IPS-18a (cell line): ENCODE measurements at regions not wholly inside any gene's neighbourhood (a gene's known extent, or its start where the extent isn't known, plus 50 kb on each side); places are given as distances from the start of the nearest gene placed in this dataset.

Experiments
- H3K27ac ChIP-seq: one replicate; pipeline ENCODE4 v1.5.1; 2013; ENCODE audit warnings: low read length
- H3K27me3 ChIP-seq: one replicate; pipeline ENCODE4 v1.6.1; 2013; ENCODE audit warnings: mild to moderate bottlenecking, low read length; ENCODE audit not compliant: control insufficient read depth, insufficient read depth
- H3K36me3 ChIP-seq: one replicate; pipeline ENCODE4 v1.6.1; 2013; ENCODE audit warnings: low read depth, low read length; ENCODE audit not compliant: control insufficient read depth
- H3K4me1 ChIP-seq: one replicate; pipeline ENCODE4 v1.6.1; 2013; ENCODE audit warnings: low read depth, low read length; ENCODE audit not compliant: control insufficient read depth
- H3K4me3 ChIP-seq: one replicate; pipeline ENCODE4 v1.5.1; 2013; ENCODE audit warnings: low read length
- H3K9ac ChIP-seq: one replicate; pipeline ENCODE4 v1.6.1; 2013; ENCODE audit warnings: mild to moderate bottlenecking, low read length, moderate library complexity
- H3K9me3 ChIP-seq: one replicate; pipeline ENCODE4 v1.6.1; 2013; ENCODE audit warnings: low read depth, low read length; ENCODE audit not compliant: control insufficient read depth

DNA sequence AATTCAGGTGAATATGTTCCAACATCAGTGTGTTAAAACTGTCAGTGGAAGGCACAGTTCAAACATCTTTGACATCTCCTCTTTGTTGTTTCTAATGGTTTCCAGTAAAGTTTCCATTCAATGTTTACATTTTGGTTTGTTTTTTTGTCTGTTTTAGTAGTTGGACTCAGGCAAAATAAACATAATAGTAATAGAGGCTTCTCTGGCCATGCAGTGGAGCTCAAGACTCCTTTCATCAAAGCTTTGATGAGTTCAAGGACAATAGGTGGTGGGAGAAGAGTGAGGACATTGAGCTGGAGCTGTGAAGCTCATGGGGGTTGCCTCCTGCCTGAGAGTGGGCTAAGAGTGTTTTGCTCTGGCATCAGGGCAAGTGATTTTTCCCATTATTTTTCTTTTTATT lies 1853.7 kb upstream of the CELF4 start:
- no peaks in the 10 kb centered on the region for H3K9me3 ChIP-seq
- no peak overlapping the region for H3K9ac ChIP-seq
- no peaks in the 10 kb centered on the region for H3K36me3 ChIP-seq
- no peaks in the 10 kb centered on the region for H3K4me1 ChIP-seq
- H3K27ac ChIP-seq, result no peak overlapping the region
- no peak overlapping the region for H3K4me3 ChIP-seq
- no peaks in the 10 kb centered on the region for H3K27me3 ChIP-seq

DNA sequence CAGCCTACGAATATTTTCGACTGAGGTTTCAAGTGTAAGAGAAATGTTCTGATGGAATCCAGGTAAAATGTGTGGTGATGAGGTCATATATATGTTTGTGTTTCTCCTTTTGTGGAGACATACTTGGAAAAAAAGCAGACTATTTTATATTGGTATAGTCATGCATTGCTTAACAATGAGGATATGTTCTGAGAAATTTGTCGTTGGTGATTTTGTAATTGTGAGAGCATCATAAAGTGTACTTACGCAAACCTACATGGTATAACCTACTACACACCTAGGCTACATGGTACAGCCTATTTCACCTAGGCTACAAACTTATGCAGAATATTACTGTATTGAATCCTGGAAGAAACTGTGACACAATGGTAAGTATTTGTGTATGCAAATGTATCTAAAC lies 1849.9 kb upstream of the CELF4 start:
- no peaks in the 10 kb centered on the region for H3K4me1 ChIP-seq
- no peaks in the 10 kb centered on the region for H3K27me3 ChIP-seq
- H3K9ac ChIP-seq, result no peak overlapping the region
- no peaks in the 10 kb centered on the region for H3K9me3 ChIP-seq
- H3K27ac ChIP-seq, result no peak overlapping the region
- no peak overlapping the region for H3K4me3 ChIP-seq
- no peaks in the 10 kb centered on the region for H3K36me3 ChIP-seq

- Histone ChIP-seq H3K27me3 (no peaks in the 10 kb centered on the region), H3K27ac (no peak overlapping the region), H3K36me3 (no peaks in the 10 kb centered on the region), H3K9ac (no peak overlapping the region), H3K4me3 (no peak overlapping the region), H3K4me1 (no peaks in the 10 kb centered on the region), H3K9me3 (no peaks in the 10 kb centered on the region)
Observed at GRCh38 chr18:39414009-39414700, 1848.6 kb upstream of the CELF4 start.

DNA sequence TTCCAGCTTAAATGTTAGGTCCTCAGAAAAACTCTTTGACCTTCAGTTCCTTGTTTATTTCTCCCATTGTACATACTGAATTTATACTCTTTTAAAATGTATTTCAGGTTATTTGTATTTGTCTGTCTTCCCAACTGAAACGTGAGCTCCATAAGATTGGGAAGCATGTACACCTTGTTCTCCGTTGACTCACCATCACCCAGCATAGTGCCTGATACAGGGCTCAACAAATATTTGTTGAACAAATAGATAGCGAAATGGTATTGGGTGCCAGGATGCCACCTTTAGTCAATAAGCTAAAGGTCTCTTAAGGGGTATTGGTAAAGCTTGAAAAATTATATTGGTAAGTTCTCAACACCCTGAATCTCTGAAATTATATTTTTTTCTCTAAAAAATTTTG lies 1841.3 kb upstream of the CELF4 start:
- Histone ChIP-seq H3K9ac (no peak overlapping the region), H3K4me3 (no peak overlapping the region), H3K27ac (no peak overlapping the region), H3K4me1 (no peaks in the 10 kb centered on the region), H3K9me3 (no peaks in the 10 kb centered on the region), H3K36me3 (no peaks in the 10 kb centered on the region), H3K27me3 (no peaks in the 10 kb centered on the region)

GRCh38 chr18:39403121-39403520 lies 1837.5 kb upstream of the CELF4 start:
- Histone ChIP-seq H3K4me1 (no peaks in the 10 kb centered on the region), H3K36me3 (no peaks in the 10 kb centered on the region), H3K9ac (no peak overlapping the region), H3K27me3 (no peaks in the 10 kb centered on the region), H3K27ac (no peak overlapping the region), H3K9me3 (no peaks in the 10 kb centered on the region), H3K4me3 (no peak overlapping the region)

DNA sequence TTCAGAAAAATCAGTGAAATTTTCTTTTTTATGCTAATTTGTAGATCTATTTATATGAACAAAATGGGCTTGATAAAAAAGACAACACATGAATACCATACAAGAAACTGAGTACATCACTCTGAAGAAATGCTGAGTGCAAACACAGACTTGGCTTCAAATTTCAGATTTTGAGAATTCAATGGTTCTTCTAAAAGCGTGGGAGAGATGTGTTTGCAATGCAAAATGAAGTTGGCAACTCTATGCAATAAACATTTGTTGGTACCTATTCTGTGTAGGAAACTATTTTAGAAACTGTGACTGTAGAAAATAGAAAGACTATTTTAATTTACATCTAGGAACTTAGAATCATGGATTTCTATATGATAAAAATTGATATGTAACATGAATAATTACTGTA lies 1834.1 kb upstream of the CELF4 start:
- Histone ChIP-seq H3K36me3 (no peaks in the 10 kb centered on the region), H3K27ac (no peak overlapping the region), H3K4me1 (no peaks in the 10 kb centered on the region), H3K4me3 (no peak overlapping the region), H3K9me3 (no peaks in the 10 kb centered on the region), H3K9ac (no peak overlapping the region), H3K27me3 (no peaks in the 10 kb centered on the region)

- no peak overlapping the region for H3K27ac ChIP-seq
- no peaks in the 10 kb centered on the region for H3K27me3 ChIP-seq
- H3K4me3 ChIP-seq, result no peak overlapping the region
- no peak overlapping the region for H3K9ac ChIP-seq
- no peaks in the 10 kb centered on the region for H3K9me3 ChIP-seq
- no peaks in the 10 kb centered on the region for H3K4me1 ChIP-seq
- H3K36me3 ChIP-seq, result no peaks in the 10 kb centered on the region
Observed at GRCh38 chr18:39396168-39396567, 1830.6 kb upstream of the CELF4 start.

DNA sequence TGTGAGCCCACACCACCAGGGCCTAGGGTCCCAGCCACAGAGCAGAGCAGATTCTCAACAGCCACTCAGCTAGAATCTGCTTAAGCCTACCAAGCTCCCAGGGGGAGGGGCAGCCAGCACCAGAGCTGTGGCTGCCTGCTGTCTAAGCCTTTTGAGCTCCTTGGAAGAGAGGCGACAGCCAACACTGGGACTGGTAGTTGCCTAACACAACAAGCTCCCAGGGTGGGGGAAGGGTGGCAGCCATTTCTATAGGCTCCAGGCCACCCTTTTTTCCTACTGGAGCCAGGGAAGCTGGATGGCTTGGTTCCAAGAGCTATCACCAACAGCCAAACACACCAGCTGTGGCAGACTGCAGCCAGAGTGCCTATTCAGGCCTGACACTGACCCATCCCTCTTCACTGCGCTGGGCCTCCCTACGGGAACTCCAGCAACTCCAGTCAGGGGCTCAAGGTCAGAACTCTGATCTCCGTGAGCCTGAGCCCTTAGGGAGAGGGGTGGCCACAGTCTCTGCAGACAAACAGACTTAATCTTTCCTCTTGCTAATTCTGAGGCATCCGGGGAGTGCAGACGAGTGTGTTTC lies 1824.3 kb upstream of the CELF4 start:
- no peaks in the 10 kb centered on the region for H3K27me3 ChIP-seq
- H3K4me3 ChIP-seq, result no peak overlapping the region
- no peak overlapping the region for H3K9ac ChIP-seq
- H3K9me3 ChIP-seq, result no peaks in the 10 kb centered on the region
- H3K4me1 ChIP-seq, result peaks cover 3% of the 10 kb centered on the region
- no peaks in the 10 kb centered on the region for H3K36me3 ChIP-seq
- no peak overlapping the region for H3K27ac ChIP-seq

DNA sequence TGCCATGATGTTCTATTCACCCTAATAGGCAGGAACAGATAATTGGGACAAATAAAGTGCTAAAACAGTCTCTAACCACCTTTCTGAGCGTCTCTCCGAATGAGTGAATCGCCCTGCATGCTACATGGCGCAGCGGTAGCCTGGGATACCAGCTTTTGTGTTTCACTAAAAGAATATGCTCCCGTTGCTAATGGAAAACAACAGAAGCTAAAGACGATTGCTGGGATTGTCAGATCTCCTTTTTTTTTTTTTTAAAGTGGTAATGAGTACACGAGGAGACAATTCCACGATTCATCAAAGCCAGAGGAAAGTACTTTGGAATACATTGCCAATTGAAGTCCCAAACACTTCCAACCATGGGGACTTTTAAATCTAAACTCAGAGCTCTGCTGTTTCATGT lies 1815.3 kb upstream of the CELF4 start:
- no peak overlapping the region for H3K27ac ChIP-seq
- peak overlapping the region; percentile 42 for H3K4me3 ChIP-seq
- H3K9ac ChIP-seq, result peak overlapping the region; percentile 28
- no peaks in the 10 kb centered on the region for H3K36me3 ChIP-seq
- peaks cover 21% of the 10 kb centered on the region for H3K4me1 ChIP-seq
- H3K27me3 ChIP-seq, result peaks cover 22% of the 10 kb centered on the region
- no peaks in the 10 kb centered on the region for H3K9me3 ChIP-seq

DNA sequence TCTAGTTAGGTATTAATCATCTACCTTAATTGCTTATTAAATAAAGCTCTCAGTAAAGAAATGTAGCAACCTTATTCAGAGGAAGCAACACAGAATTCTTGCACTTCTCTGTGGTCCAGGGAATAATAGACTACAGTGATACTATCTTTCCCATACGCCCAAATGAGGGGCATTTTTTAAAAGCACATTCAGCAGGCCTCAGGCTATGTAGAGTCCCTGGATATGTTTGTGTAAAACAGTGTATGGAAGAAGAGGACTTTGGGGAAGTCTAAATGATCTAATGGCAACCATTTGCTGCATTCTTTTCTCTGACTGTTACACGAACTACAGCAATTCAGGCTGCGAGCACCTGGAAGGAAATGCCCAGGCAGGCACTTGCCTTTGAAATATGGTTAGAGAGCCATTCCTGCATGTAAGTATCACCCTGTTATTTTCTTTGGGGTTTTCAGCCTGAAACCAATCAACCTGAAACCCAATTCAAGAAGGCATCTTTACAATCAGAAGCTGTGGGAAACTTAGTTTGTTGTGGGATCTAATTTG lies 1814.7 kb upstream of the CELF4 start:
- Histone ChIP-seq H3K9ac (peak overlapping the region; percentile 28), H3K4me3 (peak overlapping the region; percentile 42), H3K36me3 (no peaks in the 10 kb centered on the region), H3K9me3 (no peaks in the 10 kb centered on the region), H3K4me1 (peaks cover 21% of the 10 kb centered on the region), H3K27ac (no peak overlapping the region), H3K27me3 (peaks cover 22% of the 10 kb centered on the region)

DNA sequence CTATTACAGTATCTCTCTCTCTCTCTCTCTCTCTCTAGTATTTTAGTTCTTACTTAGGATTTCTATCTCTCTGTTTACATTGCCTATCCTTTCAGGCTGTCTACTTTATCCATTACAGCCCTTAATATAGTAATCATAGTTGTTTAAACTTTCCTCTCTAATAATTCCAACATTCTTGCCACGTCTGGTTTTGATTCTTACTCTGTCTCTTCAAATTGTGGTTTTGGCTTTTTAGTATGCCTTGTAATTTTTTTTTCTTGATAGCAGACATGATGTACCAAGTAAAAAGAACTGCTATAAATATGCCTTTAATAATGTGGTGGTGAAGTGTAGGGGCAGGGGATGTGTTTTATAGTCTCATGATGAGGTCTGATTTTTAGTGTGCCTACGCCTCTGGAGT lies 1809.5 kb upstream of the CELF4 start:
- Histone ChIP-seq H3K27me3 (peaks cover 4% of the 10 kb centered on the region), H3K4me3 (no peak overlapping the region), H3K36me3 (no peaks in the 10 kb centered on the region), H3K9me3 (no peaks in the 10 kb centered on the region), H3K4me1 (peaks cover 4% of the 10 kb centered on the region), H3K9ac (no peak overlapping the region), H3K27ac (no peak overlapping the region)

GRCh38 chr18:39371996-39372395 lies 1806.4 kb upstream of the CELF4 start:
- Histone ChIP-seq H3K27ac (no peak overlapping the region), H3K4me3 (no peak overlapping the region), H3K36me3 (no peaks in the 10 kb centered on the region), H3K27me3 (no peaks in the 10 kb centered on the region), H3K9me3 (no peaks in the 10 kb centered on the region), H3K4me1 (no peaks in the 10 kb centered on the region), H3K9ac (no peak overlapping the region)
